GDM1 (cell line): ENCODE measurements at regions not wholly inside any gene's neighbourhood (a gene's known extent, or its start where the extent isn't known, plus 50 kb on each side); places are given as distances from the start of the nearest gene placed in this dataset.
"Not testable (repeated sequence)": the region's sequence is repeated elsewhere in the genome, so short reads cannot be mapped to it uniquely, and the experiment has no call there.

Experiments used
- DNase-seq: peaks from one replicate; lab custom pipeline; 2025; lab: John Stamatoyannopoulos, UW

- no peak for DNase-seq
Observed at GRCh38 chr5:25570067-25570583, 925.3 kb upstream of the CDH10 start.

DNA sequence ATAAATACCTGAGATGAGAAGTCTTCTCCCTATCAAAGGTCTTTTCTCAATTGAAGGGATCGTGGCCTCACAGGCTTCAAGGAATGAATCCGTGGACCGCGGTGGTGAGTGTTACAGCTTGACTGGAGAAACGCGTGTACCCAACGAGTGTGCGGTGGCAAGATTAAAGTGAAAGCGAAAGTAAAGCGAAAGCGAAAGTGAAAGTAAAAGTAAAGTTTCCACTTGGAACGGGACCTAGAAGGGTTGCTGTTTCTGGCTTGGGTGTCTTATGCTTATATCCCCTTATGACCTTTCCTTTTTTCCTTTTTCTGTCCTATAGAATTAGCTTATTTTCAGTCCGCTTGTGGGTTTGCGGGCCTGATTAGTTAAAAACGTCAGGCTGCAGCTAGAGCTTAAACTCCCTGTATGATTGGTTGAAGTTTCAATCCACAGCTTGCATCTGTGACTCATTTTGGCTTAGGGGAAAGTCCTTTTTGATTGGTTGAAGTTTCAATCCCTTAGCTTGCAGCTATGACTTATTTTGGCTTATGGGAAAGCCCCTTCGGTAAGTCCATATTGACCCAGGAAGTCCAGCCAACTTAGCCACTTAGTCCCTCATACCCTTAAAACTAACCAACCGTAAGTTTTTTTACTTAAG lies 924.3 kb upstream of the CDH10 start:
- no peak for DNase-seq

DNA sequence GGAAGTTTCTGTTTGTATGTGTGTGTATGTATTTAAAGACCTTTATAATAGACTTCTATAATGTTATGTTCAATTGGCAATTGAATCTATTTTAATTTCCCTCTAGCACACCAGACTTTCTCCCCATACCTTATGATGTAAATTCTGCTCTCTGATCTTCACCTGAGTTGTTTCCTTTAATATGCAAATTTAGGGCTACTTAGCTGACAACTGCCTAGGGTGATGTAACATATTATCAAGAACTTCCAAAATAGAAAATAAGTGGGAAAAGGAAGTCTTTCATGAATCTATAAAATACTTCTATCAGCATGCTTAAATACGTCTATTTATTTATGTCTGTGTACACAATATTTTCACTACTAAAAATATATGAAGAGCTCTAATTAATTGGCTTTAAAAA lies 923.5 kb upstream of the CDH10 start:
- DNase-seq = no peak

DNA sequence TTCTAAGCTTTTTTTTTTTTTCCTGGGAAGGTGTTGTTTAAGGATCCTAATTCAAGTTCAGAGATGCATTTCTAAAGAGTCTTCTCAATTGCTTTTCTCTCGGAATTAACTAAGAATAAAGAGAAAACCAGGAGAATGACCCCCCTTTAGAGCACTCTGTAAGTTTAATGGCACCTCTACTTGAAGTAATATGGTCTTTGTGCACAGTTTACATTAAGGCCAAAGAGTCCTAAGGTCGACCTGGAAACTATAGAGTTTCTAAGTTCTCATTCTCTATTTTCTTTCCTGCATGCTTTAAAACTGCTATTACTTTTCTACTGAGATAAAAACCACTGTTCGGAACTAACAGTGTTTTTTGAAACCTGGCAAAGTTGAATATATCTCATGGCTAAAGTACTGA lies 923.1 kb upstream of the CDH10 start:
- no peak for DNase-seq

GRCh38 chr5:25562656-25563055 lies 917.9 kb upstream of the CDH10 start:
- no peak for DNase-seq

GRCh38 chr5:25554077-25554476 lies 909.3 kb upstream of the CDH10 start:
- no peak for DNase-seq

DNA sequence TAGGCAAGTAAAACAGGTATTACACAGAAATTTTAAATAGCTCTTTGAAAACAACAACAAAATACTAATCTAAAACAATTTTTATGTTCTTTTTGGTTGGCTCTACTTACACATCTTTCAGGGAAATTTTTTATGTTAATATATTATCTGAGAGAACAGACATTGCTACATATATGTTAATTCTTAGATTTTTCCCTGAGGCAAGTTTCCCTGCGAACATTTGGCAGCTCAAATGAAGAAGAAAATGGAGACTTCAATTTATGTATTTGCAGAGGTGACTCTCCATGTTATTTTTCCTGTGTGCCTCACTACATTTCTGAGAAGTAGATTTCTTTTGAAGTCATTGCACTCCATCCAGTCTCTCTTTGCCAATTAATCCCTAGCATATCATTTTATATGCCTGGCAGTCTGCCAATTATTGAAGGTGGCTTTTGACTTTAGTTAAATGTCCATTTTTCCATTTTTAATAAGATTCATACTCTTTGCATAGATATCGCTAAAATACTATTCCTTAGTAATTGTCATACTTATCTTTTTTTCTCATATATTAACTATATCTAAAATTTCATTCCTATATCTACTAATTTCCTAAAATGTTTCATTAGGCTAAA lies 908.2 kb upstream of the CDH10 start:
- DNase-seq = no peak

GRCh38 chr5:25550793-25551192 lies 906.0 kb upstream of the CDH10 start:
- DNase-seq = no peak

- DNase-seq = peak; percentile 14
Observed at GRCh38 chr5:25544652-25545249, 900.0 kb upstream of the CDH10 start.

DNA sequence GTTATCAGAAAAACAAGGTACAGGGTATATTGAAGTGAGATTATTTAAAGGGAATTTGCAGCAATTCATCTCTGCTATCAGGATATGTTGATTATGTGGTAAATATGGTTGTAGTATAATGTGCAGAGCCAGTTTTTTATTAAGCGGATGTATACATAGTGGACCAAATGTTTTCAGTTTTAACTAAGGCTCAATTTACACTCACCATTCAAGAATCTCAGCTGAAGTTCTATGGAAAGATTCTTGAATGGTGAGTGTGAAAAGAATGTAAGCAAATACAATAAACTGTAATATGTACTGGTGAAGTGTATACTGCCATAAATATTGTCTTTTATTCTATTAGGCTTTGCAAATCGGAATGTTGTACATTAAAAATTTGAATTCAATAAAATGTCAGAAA lies 895.9 kb upstream of the CDH10 start:
- no peak for DNase-seq

- no peak for DNase-seq
Observed at GRCh38 chr5:25539536-25539935, 894.8 kb upstream of the CDH10 start.

GRCh38 chr5:25536461-25536860 lies 891.7 kb upstream of the CDH10 start:
- not testable (repeated sequence) for DNase-seq

DNA sequence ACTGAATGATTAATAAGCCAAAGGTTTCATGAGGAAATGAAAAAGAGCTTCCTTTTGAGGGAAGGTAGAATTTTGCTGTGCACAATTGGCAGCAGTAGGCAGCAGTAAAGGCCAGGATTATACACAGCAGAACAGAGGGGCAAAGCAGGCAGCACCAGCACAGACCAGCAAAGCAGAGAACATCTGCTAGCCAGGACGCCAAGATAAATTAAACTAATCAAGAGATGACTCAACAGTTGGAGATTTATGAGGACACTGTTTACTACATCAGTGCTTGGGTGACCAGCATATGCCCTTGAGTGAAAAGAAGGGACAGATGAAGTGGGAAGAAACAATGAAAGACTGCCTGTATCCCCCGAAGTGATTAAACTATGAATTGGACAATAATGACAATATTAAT lies 871.4 kb upstream of the CDH10 start:
- DNase-seq = no peak

DNA sequence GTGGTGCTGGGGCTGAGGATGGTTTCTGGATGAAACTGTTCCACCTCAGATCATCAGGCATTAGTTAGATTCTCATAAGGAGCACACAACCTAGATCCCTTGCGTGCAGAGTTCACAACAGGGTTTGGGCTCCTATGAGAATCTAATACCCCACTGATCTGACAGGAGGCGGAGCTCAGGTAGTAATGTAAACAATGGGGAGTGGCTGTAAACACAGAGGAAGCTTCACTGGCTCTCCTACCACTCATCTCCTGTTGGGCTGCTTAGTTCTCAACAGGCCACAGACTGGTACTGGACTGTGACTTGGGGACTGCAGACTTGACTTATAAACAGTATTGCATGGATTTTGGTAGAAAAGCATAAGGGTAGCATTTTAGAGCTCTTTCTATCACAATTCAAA lies 870.7 kb upstream of the CDH10 start:
- DNase-seq = no peak

GRCh38 chr5:25510692-25511091 lies 865.9 kb upstream of the CDH10 start:
- DNase-seq = not testable (repeated sequence)

DNA sequence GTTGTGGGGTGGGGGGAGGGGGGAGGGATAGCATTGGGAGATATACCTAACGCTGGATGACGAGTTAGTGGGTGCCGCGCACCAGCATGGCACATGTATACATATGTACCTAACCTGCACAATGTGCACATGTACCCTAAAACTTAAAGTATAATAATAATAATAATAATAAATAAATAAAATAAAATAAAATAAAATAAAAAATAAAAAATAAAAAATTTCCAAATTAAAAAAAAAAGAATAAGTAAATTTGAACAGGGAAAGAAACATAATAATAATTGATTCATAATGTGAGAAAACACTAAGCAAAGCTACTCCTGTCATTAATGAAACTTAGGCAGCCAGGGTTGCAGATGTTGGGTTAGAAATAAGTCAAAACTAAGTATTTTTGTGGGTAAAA lies 863.2 kb upstream of the CDH10 start:
- DNase-seq = not testable (repeated sequence)

- no peak for DNase-seq
Observed at GRCh38 chr5:25500635-25501034, 855.9 kb upstream of the CDH10 start.

- DNase-seq = no peak
Observed at GRCh38 chr5:25489834-25490538, 845.2 kb upstream of the CDH10 start.

- DNase-seq = no peak
Observed at GRCh38 chr5:25488119-25488518, 843.3 kb upstream of the CDH10 start.

- DNase-seq = no peak
Observed at GRCh38 chr5:25484391-25484790, 839.6 kb upstream of the CDH10 start.

DNA sequence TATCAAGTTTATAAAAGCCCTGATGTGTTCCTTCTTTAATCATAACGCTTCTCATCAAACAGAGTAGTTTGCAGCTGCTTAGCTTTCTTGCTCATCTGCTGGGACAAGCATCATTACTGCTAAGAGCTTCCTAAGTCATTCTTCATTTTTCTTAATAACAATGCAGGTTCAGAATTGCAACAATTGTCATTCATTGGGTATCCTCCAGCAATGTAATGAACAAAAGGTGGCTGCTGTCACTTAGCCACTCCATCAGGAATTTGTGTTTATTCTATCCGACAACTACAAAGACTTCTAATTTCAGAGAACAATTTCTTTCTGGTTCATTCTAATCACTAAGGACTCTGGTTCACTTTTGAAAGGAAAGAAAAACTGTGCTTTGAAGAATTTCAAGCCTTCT lies 836.7 kb upstream of the CDH10 start:
- no peak for DNase-seq

GRCh38 chr5:25459082-25459481 lies 814.3 kb upstream of the CDH10 start:
- DNase-seq = no peak

- DNase-seq = no peak
Observed at GRCh38 chr5:25458628-25459027, 813.9 kb upstream of the CDH10 start.
